ENCODE measurements at regions not wholly inside any gene's neighbourhood (a gene's known extent, or its start where the extent isn't known, plus 50 kb on each side); places are given as distances from the start of the nearest gene placed in this dataset.
"Not testable (repeated sequence)": the region's sequence is repeated elsewhere in the genome, so short reads cannot be mapped to it uniquely, and the experiment has no call there.

GRCh38 chr3:159731254-159731653 is 257.4 kb upstream of the IL12A start:
- no peak for DNase-seq (ENCODE audit: low spot score)

GRCh38 chr3:159732172-159733111 is 256.2 kb upstream of the IL12A start:
- peak; percentile 54 for DNase-seq (ENCODE audit: low spot score)

GRCh38 chr3:159733194-159733860 is 255.3 kb upstream of the IL12A start:
- DNase-seq (ENCODE audit: low spot score), result peak; percentile 53

GRCh38 chr3:159734681-159735080 is 254.0 kb upstream of the IL12A start:
- no peak for DNase-seq (ENCODE audit: low spot score)

- no peak for DNase-seq (ENCODE audit: low spot score)
These were observed 249.5 kb upstream of the IL12A start for GRCh38 chr3:159739166-159739565.

GRCh38 chr3:159739969-159740368 is 248.7 kb upstream of the IL12A start:
- no peak for DNase-seq (ENCODE audit: low spot score)

- no peak for DNase-seq (ENCODE audit: low spot score)
These were observed 247.4 kb upstream of the IL12A start for GRCh38 chr3:159741281-159741680.

- no peak for DNase-seq (ENCODE audit: low spot score)
These were observed 240.2 kb upstream of the IL12A start for GRCh38 chr3:159748425-159748824.

- DNase-seq (ENCODE audit: low spot score), result no peak
These were observed 239.2 kb upstream of the IL12A start for GRCh38 chr3:159749406-159749805.

- no peak for DNase-seq (ENCODE audit: low spot score)
These were observed 237.5 kb upstream of the IL12A start for GRCh38 chr3:159751146-159751545.

GRCh38 chr3:159751752-159752151 is 236.9 kb upstream of the IL12A start:
- DNase-seq (ENCODE audit: low spot score), result no peak

- not testable (repeated sequence) for DNase-seq (ENCODE audit: low spot score)
These were observed 232.1 kb upstream of the IL12A start for GRCh38 chr3:159756279-159757207.

- no peak for DNase-seq (ENCODE audit: low spot score)
These were observed 231.1 kb upstream of the IL12A start for GRCh38 chr3:159757341-159758060.

GRCh38 chr3:159760046-159760445 is 228.6 kb upstream of the IL12A start:
- no peak for DNase-seq (ENCODE audit: low spot score)

- DNase-seq (ENCODE audit: low spot score), result peak; percentile 59
These were observed 227.3 kb upstream of the IL12A start for GRCh38 chr3:159761369-159761768.

- DNase-seq (ENCODE audit: low spot score), result no peak
These were observed 226.6 kb upstream of the IL12A start for GRCh38 chr3:159761848-159762635.

GRCh38 chr3:159763011-159763601 is 225.5 kb upstream of the IL12A start:
- peak; percentile 73 for DNase-seq (ENCODE audit: low spot score)

- peak; percentile 90 for DNase-seq (ENCODE audit: low spot score)
These were observed 224.8 kb upstream of the IL12A start for GRCh38 chr3:159763602-159764489.

GRCh38 chr3:159764490-159765029 is 224.1 kb upstream of the IL12A start:
- no peak for DNase-seq (ENCODE audit: low spot score)
